ENCODE measurements at regions not wholly inside any gene's neighbourhood (a gene's known extent, or its start where the extent isn't known, plus 50 kb on each side); places are given as distances from the start of the nearest gene placed in this dataset.
"Not testable (repeated sequence)": the region's sequence is repeated elsewhere in the genome, so short reads cannot be mapped to it uniquely, and the experiment has no call there.

GRCh38 chr1:81720256-81720655, 80.5 kb upstream of the ADGRL2 start:
- TF ChIP-seq CTCF, POLR2A (IDR thresholded peaks at IDR 0.05): not testable (repeated sequence)

Data from adrenal gland (tissue), 5 donors.